Left renal cortex interstitium (tissue), 4 donors: ENCODE measurements at regions not wholly inside any gene's neighbourhood (a gene's known extent, or its start where the extent isn't known, plus 50 kb on each side); places are given as distances from the start of the nearest gene placed in this dataset.

Source experiments
- DNase-seq, 4 donors: peaks; one replicate each; pipeline ENCODE4 v3.0.0-alpha.2; 2013; ENCODE audit warnings: low read depth in 4 of 4, low spot score in 2 of 4, missing footprints in 1 of 4

- DNase-seq = no peak
Observed at GRCh38 chr10:62545160-62546066, 171.2 kb downstream of the ZNF365 start.

GRCh38 chr10:62548686-62549085 lies 174.5 kb downstream of the ZNF365 start:
- no peak for DNase-seq

GRCh38 chr10:62550173-62550572 lies 176.0 kb downstream of the ZNF365 start:
- no peak for DNase-seq

GRCh38 chr10:62554632-62555199 lies 180.5 kb downstream of the ZNF365 start:
- DNase-seq = no peak

GRCh38 chr10:62559481-62560200 lies 185.5 kb downstream of the ZNF365 start:
- DNase-seq = no peak

- DNase-seq = no peak
Observed at GRCh38 chr10:62560201-62560819, 186.1 kb downstream of the ZNF365 start.

GRCh38 chr10:62561151-62561550 lies 187.0 kb downstream of the ZNF365 start:
- no peak for DNase-seq

- DNase-seq = no peak
Observed at GRCh38 chr10:62562101-62562500, 187.9 kb downstream of the ZNF365 start.

GRCh38 chr10:62562795-62563194 lies 188.6 kb downstream of the ZNF365 start:
- DNase-seq = no peak

- no peak for DNase-seq
Observed at GRCh38 chr10:62573929-62574328, 199.8 kb downstream of the ZNF365 start.

- DNase-seq = no peak
Observed at GRCh38 chr10:62577076-62577475, 202.9 kb downstream of the ZNF365 start.

- DNase-seq = no peak
Observed at GRCh38 chr10:62577666-62578291, 203.6 kb downstream of the ZNF365 start.

- no peak for DNase-seq
Observed at GRCh38 chr10:62578301-62578700, 204.1 kb downstream of the ZNF365 start.

GRCh38 chr10:62578916-62579315 lies 204.7 kb downstream of the ZNF365 start:
- no peak for DNase-seq

- no peak for DNase-seq
Observed at GRCh38 chr10:62580396-62580795, 206.2 kb downstream of the ZNF365 start.

GRCh38 chr10:62581351-62581750 lies 207.2 kb downstream of the ZNF365 start:
- no peak for DNase-seq

GRCh38 chr10:62582101-62582705 lies 208.0 kb downstream of the ZNF365 start:
- DNase-seq = no peak

- peak in 1 of 4 donors; percentile 19 for DNase-seq
Observed at GRCh38 chr10:62582804-62583208, 208.6 kb downstream of the ZNF365 start.

- no peak for DNase-seq
Observed at GRCh38 chr10:62583876-62584615, 209.9 kb downstream of the ZNF365 start.
